Stimulated activated CD4-positive, alpha-beta T cell treated with anti-CD3 and anti-CD28 coated beads, Interleukin-1b, Interleukin-23, amount 100 ng/mL, for 24 hours (primary cell): ENCODE measurements at regions not wholly inside any gene's neighbourhood (a gene's known extent, or its start where the extent isn't known, plus 50 kb on each side); places are given as distances from the start of the nearest gene placed in this dataset.

Experiments used
- DNase-seq, 4 experiments: peaks; one replicate each; pipeline ENCODE4 v3.0.0-alpha.2; 2020; ENCODE audit warnings: low read depth in 4 of 4, low spot score in 1 of 4

GRCh38 chr16:11473728-11474127, 113.0 kb downstream of the LITAF start:
- DNase-seq: no peak

- DNase-seq: no peak
Measured at GRCh38 chr16:11474617-11475291, 112.0 kb downstream of the LITAF start.

- DNase-seq: no peak
Measured at GRCh38 chr16:11475896-11476630, 110.7 kb downstream of the LITAF start.

GRCh38 chr16:11476676-11477075, 110.0 kb downstream of the LITAF start:
- no peak for DNase-seq

GRCh38 chr16:11478431-11479119, 108.1 kb downstream of the LITAF start:
- DNase-seq: no peak

- no peak for DNase-seq
Measured at GRCh38 chr16:11479916-11480315, 106.8 kb downstream of the LITAF start.

GRCh38 chr16:11480634-11481033, 106.1 kb downstream of the LITAF start:
- no peak for DNase-seq

- no peak for DNase-seq
Measured at GRCh38 chr16:11481987-11482386, 104.7 kb downstream of the LITAF start.

- DNase-seq: no peak
Measured at GRCh38 chr16:11482946-11483748, 103.6 kb downstream of the LITAF start.

- DNase-seq: no peak
Measured at GRCh38 chr16:11484691-11485258, 101.9 kb downstream of the LITAF start.

GRCh38 chr16:11485676-11486075, 101.0 kb downstream of the LITAF start:
- no peak for DNase-seq

GRCh38 chr16:11487289-11487688, 99.4 kb downstream of the LITAF start:
- no peak for DNase-seq

GRCh38 chr16:11488304-11488703, 98.4 kb downstream of the LITAF start:
- no peak for DNase-seq

GRCh38 chr16:11491524-11491923, 95.2 kb downstream of the LITAF start:
- DNase-seq: no peak

- DNase-seq: no peak
Measured at GRCh38 chr16:11492808-11493530, 93.8 kb downstream of the LITAF start.

GRCh38 chr16:11493531-11493929, 93.2 kb downstream of the LITAF start:
- DNase-seq: no peak

GRCh38 chr16:11494029-11494428, 92.7 kb downstream of the LITAF start:
- DNase-seq: no peak

GRCh38 chr16:11494433-11494832, 92.3 kb downstream of the LITAF start:
- no peak for DNase-seq

- no peak for DNase-seq
Measured at GRCh38 chr16:11495066-11495407, 91.7 kb downstream of the LITAF start.
